ENCODE measurements at regions not wholly inside any gene's neighbourhood (a gene's known extent, or its start where the extent isn't known, plus 50 kb on each side); places are given as distances from the start of the nearest gene placed in this dataset.

DNA sequence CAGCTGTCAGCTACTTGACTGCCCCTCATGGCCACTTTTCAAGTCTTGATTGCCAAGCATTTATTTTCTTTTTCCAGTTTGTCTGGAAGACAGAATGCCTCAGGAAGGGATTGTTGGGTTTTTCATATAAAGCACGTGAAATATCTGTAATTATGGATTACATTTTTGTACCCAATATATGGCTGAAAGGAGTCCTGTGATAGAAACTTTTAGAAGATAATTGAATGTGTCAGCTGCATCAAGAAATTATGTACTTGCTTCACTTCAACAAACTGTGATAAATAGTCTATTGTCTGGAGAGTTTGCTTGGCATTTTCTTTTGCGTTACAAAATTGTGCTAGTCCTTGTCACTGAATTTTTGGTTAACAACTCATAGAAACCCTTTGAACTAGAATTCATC, 247.9 kb upstream of the SLCO3A1 start:
- TF ChIP-seq, protein P1, sequence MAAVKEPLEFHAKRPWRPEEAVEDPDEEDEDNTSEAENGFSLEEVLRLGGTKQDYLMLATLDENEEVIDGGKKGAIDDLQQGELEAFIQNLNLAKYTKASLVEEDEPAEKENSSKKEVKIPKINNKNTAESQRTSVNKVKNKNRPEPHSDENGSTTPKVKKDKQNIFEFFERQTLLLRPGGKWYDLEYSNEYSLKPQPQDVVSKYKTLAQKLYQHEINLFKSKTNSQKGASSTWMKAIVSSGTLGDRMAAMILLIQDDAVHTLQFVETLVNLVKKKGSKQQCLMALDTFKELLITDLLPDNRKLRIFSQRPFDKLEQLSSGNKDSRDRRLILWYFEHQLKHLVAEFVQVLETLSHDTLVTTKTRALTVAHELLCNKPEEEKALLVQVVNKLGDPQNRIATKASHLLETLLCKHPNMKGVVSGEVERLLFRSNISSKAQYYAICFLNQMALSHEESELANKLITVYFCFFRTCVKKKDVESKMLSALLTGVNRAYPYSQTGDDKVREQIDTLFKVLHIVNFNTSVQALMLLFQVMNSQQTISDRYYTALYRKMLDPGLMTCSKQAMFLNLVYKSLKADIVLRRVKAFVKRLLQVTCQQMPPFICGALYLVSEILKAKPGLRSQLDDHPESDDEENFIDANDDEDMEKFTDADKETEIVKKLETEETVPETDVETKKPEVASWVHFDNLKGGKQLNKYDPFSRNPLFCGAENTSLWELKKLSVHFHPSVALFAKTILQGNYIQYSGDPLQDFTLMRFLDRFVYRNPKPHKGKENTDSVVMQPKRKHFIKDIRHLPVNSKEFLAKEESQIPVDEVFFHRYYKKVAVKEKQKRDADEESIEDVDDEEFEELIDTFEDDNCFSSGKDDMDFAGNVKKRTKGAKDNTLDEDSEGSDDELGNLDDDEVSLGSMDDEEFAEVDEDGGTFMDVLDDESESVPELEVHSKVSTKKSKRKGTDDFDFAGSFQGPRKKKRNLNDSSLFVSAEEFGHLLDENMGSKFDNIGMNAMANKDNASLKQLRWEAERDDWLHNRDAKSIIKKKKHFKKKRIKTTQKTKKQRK (IDR thresholded peaks at IDR 0.05; ENCODE audit: low read length) = no peak
- TF ChIP-seq SP2 (CRISPR knock-in tag; IDR thresholded peaks at IDR 0.05) (no peak), POLR2A (IDR thresholded peaks at IDR 0.05; ENCODE audit: insufficient read depth in 1 of 2, low read depth in 2 of 2, low read length in 2 of 2) (no peak), MTF1 (CRISPR knock-in tag; IDR thresholded peaks at IDR 0.05) (no peak), ZFP1 (CRISPR knock-in tag; IDR thresholded peaks at IDR 0.05) (no peak), BRCA1 (CRISPR knock-in tag; IDR thresholded peaks at IDR 0.05) (no peak)
- TF ChIP-seq, protein P2, sequence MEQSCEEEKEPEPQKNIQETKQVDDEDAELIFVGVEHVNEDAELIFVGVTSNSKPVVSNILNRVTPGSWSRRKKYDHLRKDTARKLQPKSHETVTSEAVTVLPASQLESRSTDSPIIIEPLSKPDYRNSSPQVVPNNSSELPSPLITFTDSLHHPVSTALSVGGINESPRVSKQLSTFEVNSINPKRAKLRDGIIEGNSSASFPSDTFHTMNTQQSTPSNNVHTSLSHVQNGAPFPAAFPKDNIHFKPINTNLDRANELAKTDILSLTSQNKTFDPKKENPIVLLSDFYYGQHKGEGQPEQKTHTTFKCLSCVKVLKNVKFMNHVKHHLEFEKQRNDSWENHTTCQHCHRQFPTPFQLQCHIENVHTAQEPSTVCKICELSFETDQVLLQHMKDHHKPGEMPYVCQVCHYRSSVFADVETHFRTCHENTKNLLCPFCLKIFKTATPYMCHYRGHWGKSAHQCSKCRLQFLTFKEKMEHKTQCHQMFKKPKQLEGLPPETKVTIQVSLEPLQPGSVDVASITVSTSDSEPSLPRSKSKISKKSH (CRISPR knock-in tag; IDR thresholded peaks at IDR 0.05; ENCODE audit: borderline replicate concordance) = no peak

Data from HepG2 (cell line).